ENCODE measurements at regions not wholly inside any gene's neighbourhood (a gene's known extent, or its start where the extent isn't known, plus 50 kb on each side); places are given as distances from the start of the nearest gene placed in this dataset.
A peak's percentile ranks its signal among the peaks of the same experiment; 100 is the strongest.

- Histone ChIP-seq H3K4me2 (no peak overlapping the region), H3K36me3 (replicated peaks; ENCODE audit: insufficient read depth, low read depth) (no peaks in the 10 kb centered on the region), H2AFZ (no peak overlapping the region), H3K9me2 (replicated peaks; ENCODE audit: insufficient read depth) (no peaks in the 10 kb centered on the region), H4K20me1 (ENCODE audit: insufficient read depth, poor library complexity, severe bottlenecking) (no peaks in the 10 kb centered on the region), H3K9me3 (ENCODE audit: low read depth) (no peaks in the 10 kb centered on the region), H3K79me2 (no peaks in the 10 kb centered on the region), H3K27ac (no peak overlapping the region), H3K4me3 (no peak overlapping the region), H3K27me3 (no peaks in the 10 kb centered on the region), H3K4me1 (ENCODE audit: insufficient read depth) (no peaks in the 10 kb centered on the region)
- no peak for TF ChIP-seq CTCF (IDR thresholded peaks at IDR 0.05; ENCODE audit: poor library complexity)
- DNase-seq (ENCODE audit: low spot score): no peak
- 70% methylated on average over 4 of the region's 4 CpGs for WGBS (ENCODE audit: low lambda C conversion rate, missing lambda C conversion rate)
Measured at GRCh38 chr12:67758521-67758920, 110.0 kb downstream of the DYRK2 start.

- no peaks in the 10 kb centered on the region for H3K9me2 ChIP-seq (replicated peaks; ENCODE audit: insufficient read depth)
- H3K79me2 ChIP-seq: no peaks in the 10 kb centered on the region
- H3K27me3 ChIP-seq: no peaks in the 10 kb centered on the region
- no peaks in the 10 kb centered on the region for H3K4me1 ChIP-seq (ENCODE audit: insufficient read depth)
- no peaks in the 10 kb centered on the region for H3K9me3 ChIP-seq (ENCODE audit: low read depth)
- TF ChIP-seq EZH2 (IDR thresholded peaks at IDR 0.05; ENCODE audit: borderline replicate concordance): no peak
- no peaks in the 10 kb centered on the region for H4K20me1 ChIP-seq (ENCODE audit: insufficient read depth, poor library complexity, severe bottlenecking)
- 77% methylated on average over 3 of the region's 3 CpGs for WGBS (ENCODE audit: low lambda C conversion rate, missing lambda C conversion rate)
- H3K36me3 ChIP-seq (replicated peaks; ENCODE audit: insufficient read depth, low read depth): no peaks in the 10 kb centered on the region
- peak overlapping the region; percentile 29 for H3K27ac ChIP-seq
- no peak for DNase-seq (ENCODE audit: low spot score)
- no peak overlapping the region for H3K4me3 ChIP-seq
- no peak overlapping the region for H2AFZ ChIP-seq
- H3K4me2 ChIP-seq: no peak overlapping the region
Measured at GRCh38 chr12:67759829-67760228, 111.3 kb downstream of the DYRK2 start.

GRCh38 chr12:67760586-67761275 lies 112.2 kb downstream of the DYRK2 start:
- Histone ChIP-seq H3K36me3 (replicated peaks; ENCODE audit: insufficient read depth, low read depth) (no peaks in the 10 kb centered on the region), H4K20me1 (ENCODE audit: insufficient read depth, poor library complexity, severe bottlenecking) (no peaks in the 10 kb centered on the region), H3K4me2 (no peak overlapping the region), H3K79me2 (no peaks in the 10 kb centered on the region), H3K4me1 (ENCODE audit: insufficient read depth) (no peaks in the 10 kb centered on the region), H3K4me3 (no peak overlapping the region), H2AFZ (no peak overlapping the region), H3K9me3 (ENCODE audit: low read depth) (no peaks in the 10 kb centered on the region), H3K27ac (peak overlapping the region; percentile 29), H3K27me3 (no peaks in the 10 kb centered on the region), H3K9me2 (replicated peaks; ENCODE audit: insufficient read depth) (no peaks in the 10 kb centered on the region)
- 96% methylated on average over 7 of the region's 7 CpGs for WGBS (ENCODE audit: low lambda C conversion rate, missing lambda C conversion rate)
- no peak for DNase-seq (ENCODE audit: low spot score)
- TF ChIP-seq CTCF (IDR thresholded peaks at IDR 0.05; ENCODE audit: poor library complexity) (no peak), EZH2phosphoT487 (IDR thresholded peaks at IDR 0.05; ENCODE audit: low read depth, severe bottlenecking, unreplicated experiment) (no peak), EZH2 (IDR thresholded peaks at IDR 0.05; ENCODE audit: borderline replicate concordance) (no peak)

- Histone ChIP-seq H3K27ac (no peak overlapping the region), H3K4me3 (no peak overlapping the region), H3K4me1 (ENCODE audit: insufficient read depth) (no peaks in the 10 kb centered on the region), H3K27me3 (no peaks in the 10 kb centered on the region), H3K36me3 (replicated peaks; ENCODE audit: insufficient read depth, low read depth) (no peaks in the 10 kb centered on the region), H3K4me2 (no peak overlapping the region), H3K9me2 (replicated peaks; ENCODE audit: insufficient read depth) (no peaks in the 10 kb centered on the region), H3K79me2 (no peaks in the 10 kb centered on the region), H3K9me3 (ENCODE audit: low read depth) (no peaks in the 10 kb centered on the region), H4K20me1 (ENCODE audit: insufficient read depth, poor library complexity, severe bottlenecking) (no peaks in the 10 kb centered on the region), H2AFZ (no peak overlapping the region)
- DNase-seq (ENCODE audit: low spot score): no peak
- TF ChIP-seq EZH2 (IDR thresholded peaks at IDR 0.05; ENCODE audit: borderline replicate concordance): no peak
- WGBS (ENCODE audit: low lambda C conversion rate, missing lambda C conversion rate): 89% methylated on average over 3 of the region's 3 CpGs
Measured at GRCh38 chr12:67761566-67761965, 113.0 kb downstream of the DYRK2 start.

Measured in hepatocyte (in vitro differentiated cells).